Activated CD8-positive, alpha-beta T cell treated with anti-CD3 and anti-CD28 coated beads for 36 hours (primary cell): ENCODE measurements at regions not wholly inside any gene's neighbourhood (a gene's known extent, or its start where the extent isn't known, plus 50 kb on each side); places are given as distances from the start of the nearest gene placed in this dataset.

Experiments used
- ATAC-seq: fragments of 200-7000 bp; cut with Tn5 transposase; one replicate; pipeline ENCODE4 v1.10.0; 2021; ENCODE audit warnings: mild to moderate bottlenecking, moderate library complexity
- CTCF ChIA-PET: fragments of 350-600 bp; sonication (Branson Sonifier 250); formaldehyde crosslinking; loops from one replicate; lab custom pipeline; 2021; ENCODE audit warnings: antibody characterized with exemption; lab: Charles Lee
- POLR2A ChIA-PET: fragments of 350-600 bp; sonication (Branson Sonifier 250); formaldehyde crosslinking; loops from one replicate; lab custom pipeline; 2021; ENCODE audit warnings: antibody characterized with exemption; lab: Charles Lee
- DNase-seq: peaks from one replicate; pipeline ENCODE4 v3.0.0-alpha.2; 2020
- H3K27ac Mint-ChIP-seq: one replicate; pipeline ENCODE4 v1.8.0; 2021; ENCODE audit warnings: mild to moderate bottlenecking, mixed read lengths
- H3K27me3 Mint-ChIP-seq: one replicate; pipeline ENCODE4 v1.8.0; 2021; ENCODE audit warnings: mixed read lengths
- H3K36me3 Mint-ChIP-seq: one replicate; pipeline ENCODE4 v1.8.0; 2021; ENCODE audit warnings: low read depth, mixed read lengths
- H3K4me1 Mint-ChIP-seq: one replicate; pipeline ENCODE4 v1.8.0; 2021; ENCODE audit warnings: low read depth, mixed read lengths
- H3K4me3 Mint-ChIP-seq: one replicate; pipeline ENCODE4 v1.8.0; 2021; ENCODE audit warnings: mild to moderate bottlenecking, moderate library complexity, mixed read lengths
- H3K9me3 Mint-ChIP-seq: one replicate; pipeline ENCODE4 v1.8.0; 2021; ENCODE audit warnings: mixed read lengths
- intact Hi-C: fragments of 100-400 bp; cut with micrococcal nuclease; formaldehyde crosslinking; loops from one replicate; pipeline ENCODE4 v1.10.0; 2022
- TF ChIP-seq, protein P1 (sequence below): fragments of 200-600 bp; IDR thresholded peaks from one replicate; pipeline ENCODE4 v1.8.0; 2022; ENCODE audit warnings: antibody characterized with exemption, mild to moderate bottlenecking

DNA sequence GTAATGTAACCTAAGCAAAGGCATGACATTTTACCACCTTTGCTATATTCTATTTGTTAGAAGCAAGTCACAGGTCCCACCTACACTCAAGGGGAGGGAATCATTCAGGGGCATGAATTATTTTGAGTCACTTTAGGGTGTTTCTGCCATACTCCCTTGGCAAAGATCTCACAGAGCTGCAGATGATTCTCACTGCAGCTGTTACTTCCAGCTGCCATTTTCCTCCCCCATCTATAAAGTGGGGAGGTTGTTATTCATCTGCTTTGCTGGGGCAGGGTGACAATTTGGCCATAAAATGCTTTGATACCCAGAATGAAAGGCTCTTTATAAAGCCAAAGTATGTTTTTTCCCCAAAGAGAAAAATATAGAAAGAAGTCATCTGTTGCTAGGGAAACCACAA, 136.5 kb upstream of the SMIM31 start:
- intact Hi-C loops, result no loop called here
- Mint-ChIP-seq H3K27me3 (no peaks in the 10 kb centered on the region), H3K36me3 (no peaks in the 10 kb centered on the region), H3K4me3 (no peak overlapping the region), H3K27ac (no peak overlapping the region), H3K4me1 (no peaks in the 10 kb centered on the region), H3K9me3 (no peaks in the 10 kb centered on the region)
- ChIA-PET CTCF (no interaction called here), POLR2A (no interaction called here)
- TF ChIP-seq, protein P1, sequence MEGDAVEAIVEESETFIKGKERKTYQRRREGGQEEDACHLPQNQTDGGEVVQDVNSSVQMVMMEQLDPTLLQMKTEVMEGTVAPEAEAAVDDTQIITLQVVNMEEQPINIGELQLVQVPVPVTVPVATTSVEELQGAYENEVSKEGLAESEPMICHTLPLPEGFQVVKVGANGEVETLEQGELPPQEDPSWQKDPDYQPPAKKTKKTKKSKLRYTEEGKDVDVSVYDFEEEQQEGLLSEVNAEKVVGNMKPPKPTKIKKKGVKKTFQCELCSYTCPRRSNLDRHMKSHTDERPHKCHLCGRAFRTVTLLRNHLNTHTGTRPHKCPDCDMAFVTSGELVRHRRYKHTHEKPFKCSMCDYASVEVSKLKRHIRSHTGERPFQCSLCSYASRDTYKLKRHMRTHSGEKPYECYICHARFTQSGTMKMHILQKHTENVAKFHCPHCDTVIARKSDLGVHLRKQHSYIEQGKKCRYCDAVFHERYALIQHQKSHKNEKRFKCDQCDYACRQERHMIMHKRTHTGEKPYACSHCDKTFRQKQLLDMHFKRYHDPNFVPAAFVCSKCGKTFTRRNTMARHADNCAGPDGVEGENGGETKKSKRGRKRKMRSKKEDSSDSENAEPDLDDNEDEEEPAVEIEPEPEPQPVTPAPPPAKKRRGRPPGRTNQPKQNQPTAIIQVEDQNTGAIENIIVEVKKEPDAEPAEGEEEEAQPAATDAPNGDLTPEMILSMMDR, result no peak
- DNase-seq, result no peak
- no peak for ATAC-seq

- TF ChIP-seq, protein P1, result no peak
- ChIA-PET CTCF (no interaction called here), POLR2A (no interaction called here)
- H3K36me3 Mint-ChIP-seq, result no peaks in the 10 kb centered on the region
- DNase-seq (no peak), ATAC-seq (no peak)
- H3K4me1 Mint-ChIP-seq, result no peaks in the 10 kb centered on the region
- intact Hi-C loops, result no loop called here
- H3K27me3 Mint-ChIP-seq, result no peaks in the 10 kb centered on the region
- no peak overlapping the region for H3K27ac Mint-ChIP-seq
- no peak overlapping the region for H3K4me3 Mint-ChIP-seq
- no peaks in the 10 kb centered on the region for H3K9me3 Mint-ChIP-seq
Observed at GRCh38 chr4:164617911-164618310, 136.0 kb upstream of the SMIM31 start.

GRCh38 chr4:164621886-164622521, 131.9 kb upstream of the SMIM31 start:
- no peaks in the 10 kb centered on the region for H3K36me3 Mint-ChIP-seq
- intact Hi-C loops, result no loop called here
- H3K27ac Mint-ChIP-seq, result no peak overlapping the region
- H3K4me1 Mint-ChIP-seq, result no peaks in the 10 kb centered on the region
- H3K9me3 Mint-ChIP-seq, result peaks cover 6% of the 10 kb centered on the region
- ChIA-PET POLR2A (no interaction called here), CTCF (no interaction called here)
- no peak for ATAC-seq
- no peaks in the 10 kb centered on the region for H3K27me3 Mint-ChIP-seq
- TF ChIP-seq, protein P1, result no peak
- no peak for DNase-seq
- no peak overlapping the region for H3K4me3 Mint-ChIP-seq

GRCh38 chr4:164623099-164623498, 130.8 kb upstream of the SMIM31 start:
- DNase-seq (no peak), ATAC-seq (no peak)
- H3K27ac Mint-ChIP-seq, result no peak overlapping the region
- no peak overlapping the region for H3K4me3 Mint-ChIP-seq
- ChIA-PET CTCF (no interaction called here), POLR2A (no interaction called here)
- TF ChIP-seq, protein P1, result no peak
- no peaks in the 10 kb centered on the region for H3K27me3 Mint-ChIP-seq
- intact Hi-C loops, result no loop called here
- no peaks in the 10 kb centered on the region for H3K36me3 Mint-ChIP-seq
- peaks cover 6% of the 10 kb centered on the region for H3K9me3 Mint-ChIP-seq
- H3K4me1 Mint-ChIP-seq, result no peaks in the 10 kb centered on the region

GRCh38 chr4:164639001-164639400, 114.9 kb upstream of the SMIM31 start:
- POLR2A ChIA-PET, result no interaction called here
- H3K36me3 Mint-ChIP-seq, result no peaks in the 10 kb centered on the region
- no peak for DNase-seq
- intact Hi-C loops, result no loop called here
- no peaks in the 10 kb centered on the region for H3K27me3 Mint-ChIP-seq
- TF ChIP-seq, protein P1, result no peak
- CTCF ChIA-PET, result interaction anchor here (1.2 kb wide), 1 partner anchor 88 kb away, joined by 3 read pairs; no protein-coding TSS in a partner anchor
- ATAC-seq, result no peak
- no peak overlapping the region for H3K27ac Mint-ChIP-seq
- no peak overlapping the region for H3K4me3 Mint-ChIP-seq
- H3K4me1 Mint-ChIP-seq, result no peaks in the 10 kb centered on the region
- no peaks in the 10 kb centered on the region for H3K9me3 Mint-ChIP-seq
